ENCODE measurements at regions not wholly inside any gene's neighbourhood (a gene's known extent, or its start where the extent isn't known, plus 50 kb on each side); places are given as distances from the start of the nearest gene placed in this dataset.

GRCh38 chr5:111853748-111854147 is 96.8 kb upstream of the NREP start:
- no peak for DNase-seq
- no peaks in the 10 kb centered on the region for H3K9me3 ChIP-seq (ENCODE audit: control insufficient read depth, low read length)
- H3K36me3 ChIP-seq (ENCODE audit: control insufficient read depth, insufficient read depth, low read length): no peaks in the 10 kb centered on the region
- WGBS, 2 experiments (ENCODE audit: insufficient coverage in 1 of 2, insufficient read length in 1 of 2): 94 to 100% methylated on average over 1 to 3 of the region's 3 CpGs
- no peak overlapping the region for H3K27ac Mint-ChIP-seq
- peaks cover 29% of the 10 kb centered on the region for H3K4me1 ChIP-seq (ENCODE audit: control insufficient read depth, insufficient read depth, low read length)
- no peak overlapping the region for H3K27ac ChIP-seq (ENCODE audit: low read depth, low read length)
- no peaks in the 10 kb centered on the region for H3K27me3 ChIP-seq (ENCODE audit: control insufficient read depth, insufficient read depth, low read length, poor library complexity, severe bottlenecking)
- H3K36me3 Mint-ChIP-seq (ENCODE audit: low read depth): no peaks in the 10 kb centered on the region
- TF ChIP-seq, protein P1, sequence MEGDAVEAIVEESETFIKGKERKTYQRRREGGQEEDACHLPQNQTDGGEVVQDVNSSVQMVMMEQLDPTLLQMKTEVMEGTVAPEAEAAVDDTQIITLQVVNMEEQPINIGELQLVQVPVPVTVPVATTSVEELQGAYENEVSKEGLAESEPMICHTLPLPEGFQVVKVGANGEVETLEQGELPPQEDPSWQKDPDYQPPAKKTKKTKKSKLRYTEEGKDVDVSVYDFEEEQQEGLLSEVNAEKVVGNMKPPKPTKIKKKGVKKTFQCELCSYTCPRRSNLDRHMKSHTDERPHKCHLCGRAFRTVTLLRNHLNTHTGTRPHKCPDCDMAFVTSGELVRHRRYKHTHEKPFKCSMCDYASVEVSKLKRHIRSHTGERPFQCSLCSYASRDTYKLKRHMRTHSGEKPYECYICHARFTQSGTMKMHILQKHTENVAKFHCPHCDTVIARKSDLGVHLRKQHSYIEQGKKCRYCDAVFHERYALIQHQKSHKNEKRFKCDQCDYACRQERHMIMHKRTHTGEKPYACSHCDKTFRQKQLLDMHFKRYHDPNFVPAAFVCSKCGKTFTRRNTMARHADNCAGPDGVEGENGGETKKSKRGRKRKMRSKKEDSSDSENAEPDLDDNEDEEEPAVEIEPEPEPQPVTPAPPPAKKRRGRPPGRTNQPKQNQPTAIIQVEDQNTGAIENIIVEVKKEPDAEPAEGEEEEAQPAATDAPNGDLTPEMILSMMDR (conservative IDR thresholded peaks at IDR 0.05): no peak
- peaks cover 44% of the 10 kb centered on the region for H3K4me1 Mint-ChIP-seq
- H3K4me3 Mint-ChIP-seq: peak overlapping the region; percentile 9
- H3K9ac ChIP-seq (ENCODE audit: extremely low read depth, low read length, poor library complexity, severe bottlenecking): no peak overlapping the region
- H3K4me3 ChIP-seq (ENCODE audit: low read length): no peak overlapping the region
- no peaks in the 10 kb centered on the region for H3K9me3 Mint-ChIP-seq
- no peaks in the 10 kb centered on the region for H3K27me3 Mint-ChIP-seq (ENCODE audit: insufficient read depth)

DNA sequence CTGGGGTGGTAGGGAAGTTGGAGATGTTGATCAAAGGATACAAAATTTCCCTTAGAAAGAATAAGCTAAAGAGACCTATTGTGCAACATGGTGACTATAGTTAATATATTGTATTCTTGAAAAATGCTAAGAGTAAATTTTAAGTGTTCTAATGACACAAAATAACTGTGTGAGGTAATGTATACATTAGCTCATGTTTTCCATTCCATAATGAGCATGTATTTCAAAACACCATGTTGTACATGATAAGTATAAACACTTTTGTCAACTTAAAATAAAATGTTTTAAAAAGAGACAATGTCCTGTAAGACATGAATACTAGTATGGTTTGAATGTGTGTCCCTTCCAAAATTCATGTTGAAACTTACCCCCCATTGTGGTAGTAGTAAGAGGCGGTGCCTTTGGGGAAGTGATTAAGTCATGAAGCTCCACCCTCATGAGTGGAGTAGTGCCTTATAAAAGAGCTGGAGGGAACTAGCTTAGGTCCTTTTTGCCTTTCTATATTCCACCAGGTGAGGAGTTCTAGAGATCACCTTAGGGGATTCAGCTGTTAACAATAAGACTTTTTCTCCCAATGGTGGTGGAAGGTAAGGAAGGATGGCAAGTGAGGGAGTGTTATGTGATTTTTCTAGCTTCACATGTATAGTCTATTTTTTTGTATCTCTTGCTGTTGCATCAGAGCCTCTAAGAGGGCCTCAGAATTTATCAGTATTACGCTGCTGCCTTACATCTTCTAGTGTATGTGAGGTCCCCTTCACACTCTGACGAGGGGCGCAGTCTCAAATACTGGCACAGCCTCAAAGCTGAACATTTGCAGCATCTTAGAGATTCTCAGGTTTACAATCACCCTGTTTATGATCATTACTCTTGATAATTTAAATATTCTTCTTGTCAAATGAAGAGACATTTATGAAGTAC is 94.9 kb upstream of the NREP start:
- Mint-ChIP-seq H3K36me3 (ENCODE audit: low read depth) (no peaks in the 10 kb centered on the region), H3K27ac (no peak overlapping the region), H3K4me3 (no peak overlapping the region), H3K27me3 (ENCODE audit: insufficient read depth) (no peaks in the 10 kb centered on the region), H3K4me1 (peaks cover 30% of the 10 kb centered on the region), H3K9me3 (no peaks in the 10 kb centered on the region)
- TF ChIP-seq, protein P1 (conservative IDR thresholded peaks at IDR 0.05): no peak
- Histone ChIP-seq H3K9me3 (ENCODE audit: control insufficient read depth, low read length) (no peaks in the 10 kb centered on the region), H3K36me3 (ENCODE audit: control insufficient read depth, insufficient read depth, low read length) (no peaks in the 10 kb centered on the region), H3K27me3 (ENCODE audit: control insufficient read depth, insufficient read depth, low read length, poor library complexity, severe bottlenecking) (no peaks in the 10 kb centered on the region), H3K4me1 (ENCODE audit: control insufficient read depth, insufficient read depth, low read length) (peaks cover 21% of the 10 kb centered on the region), H3K27ac (ENCODE audit: low read depth, low read length) (no peak overlapping the region), H3K9ac (ENCODE audit: extremely low read depth, low read length, poor library complexity, severe bottlenecking) (no peak overlapping the region), H3K4me3 (ENCODE audit: low read length) (no peak overlapping the region)
- WGBS, 2 experiments (ENCODE audit: insufficient coverage in 1 of 2, insufficient read length in 1 of 2): 96 to 100% methylated on average over 3 to 4 of the region's 4 CpGs
- no peak for DNase-seq

- Histone ChIP-seq H3K27ac (ENCODE audit: low read depth, low read length) (no peak overlapping the region), H3K9ac (ENCODE audit: extremely low read depth, low read length, poor library complexity, severe bottlenecking) (no peak overlapping the region), H3K36me3 (ENCODE audit: control insufficient read depth, insufficient read depth, low read length) (no peaks in the 10 kb centered on the region), H3K27me3 (ENCODE audit: control insufficient read depth, insufficient read depth, low read length, poor library complexity, severe bottlenecking) (no peaks in the 10 kb centered on the region), H3K4me3 (ENCODE audit: low read length) (no peak overlapping the region), H3K4me1 (ENCODE audit: control insufficient read depth, insufficient read depth, low read length) (peaks cover 2% of the 10 kb centered on the region), H3K9me3 (ENCODE audit: control insufficient read depth, low read length) (no peaks in the 10 kb centered on the region)
- Mint-ChIP-seq H3K36me3 (ENCODE audit: low read depth) (no peaks in the 10 kb centered on the region), H3K27me3 (ENCODE audit: insufficient read depth) (no peaks in the 10 kb centered on the region), H3K27ac (no peak overlapping the region), H3K4me3 (no peak overlapping the region), H3K9me3 (no peaks in the 10 kb centered on the region), H3K4me1 (peaks cover under 1% of the 10 kb centered on the region)
- 85 to 96% methylated on average over 3 of the region's 3 CpGs for whole genome bisulfite sequencing, 2 experiments (ENCODE audit: insufficient coverage in 1 of 2, insufficient read length in 1 of 2)
- TF ChIP-seq, protein P1 (conservative IDR thresholded peaks at IDR 0.05): no peak
- DNase-seq: no peak
Measured at GRCh38 chr5:111848476-111848875, 91.5 kb upstream of the NREP start.
